GM12878 (cell line): ENCODE measurements at regions not wholly inside any gene's neighbourhood (a gene's known extent, or its start where the extent isn't known, plus 50 kb on each side); places are given as distances from the start of the nearest gene placed in this dataset.

Experiments
- ATAC-seq: fragments of 200-7000 bp; cut with Tn5 transposase; 3 replicates; pipeline ENCODE4 v1.9.1; 2020; ENCODE audit warnings: mild to moderate bottlenecking, moderate library complexity
- BruUV-seq: library from RNA; stranded (reverse); fragments of 400-500 nt; replicated peaks from 2 replicates; lab custom pipeline; 2021; lab: Mats Ljungman, UMichigan
- CTCF ChIA-PET: fragments of 300-600 bp; sonication (Branson Sonifier 250); formaldehyde crosslinking; extraction: SDS; loops from one replicate; lab custom pipeline; 2021; ENCODE audit warnings: inconsistent platforms; lab: Yijun Ruan, JAX
- POLR2A ChIA-PET: fragments of 350-600 bp; formaldehyde crosslinking; extraction: SDS; loops from one replicate; lab custom pipeline; 2021; ENCODE audit warnings: inconsistent platforms; lab: Charles Lee
- RAD21 ChIA-PET: fragments of 300-600 bp; sonication (Branson Sonifier 250); formaldehyde crosslinking; loops from one replicate; lab custom pipeline; 2023; ENCODE audit warnings: antibody characterized with exemption; ENCODE audit not compliant: unreplicated experiment; lab: Charles Lee
- SMC1A ChIA-PET: fragments of 300-600 bp; sonication (Branson Sonifier 250); formaldehyde crosslinking; loops from one replicate; lab custom pipeline; 2023; ENCODE audit not compliant: unreplicated experiment, uncharacterized antibody; lab: Charles Lee
- DNase-seq: peaks from one replicate; pipeline ENCODE4 v3.0.0-alpha.2; 2011; ENCODE audit warnings: low read depth, low spot score
- FAIRE-seq: peaks from 3 replicates; lab custom pipeline; 2011; peaks lifted over from hg19 to GRCh38; lab: Jason Lieb, UNC
- H2AFZ ChIP-seq: 2 replicates; pipeline ENCODE4 v1.6.0; 2011; ENCODE audit warnings: low read depth, low read length, control low read depth; ENCODE audit not compliant: control insufficient read depth
- H3K27ac ChIP-seq: 2 replicates; pipeline ENCODE4 v1.5.1; 2011; ENCODE audit warnings: control low read depth; ENCODE audit not compliant: control insufficient read depth, insufficient read depth
- H3K27me3 ChIP-seq, 2 experiments: replicated peaks in 1 of 2; 2 replicates each; pipeline versions ENCODE4 v1.6.0 to v1.6.1; 2011; ENCODE audit warnings: low read length in 1 of 2; ENCODE audit not compliant: control insufficient read depth in 2 of 2, insufficient read depth in 2 of 2
- H3K36me3 ChIP-seq, 2 experiments: 2 replicates each; pipeline ENCODE4 v1.5.1; 2011; ENCODE audit warnings: low read length in 1 of 2; ENCODE audit not compliant: control insufficient read depth in 2 of 2, insufficient read depth in 2 of 2
- H3K4me1 ChIP-seq: 2 replicates; pipeline ENCODE4 v1.6.1; 2011; ENCODE audit warnings: mild to moderate bottlenecking, low read length, moderate library complexity, mixed read lengths; ENCODE audit not compliant: control insufficient read depth, insufficient read depth
- H3K4me2 ChIP-seq: 2 replicates; pipeline ENCODE4 v1.6.0; 2011; ENCODE audit warnings: control low read depth; ENCODE audit not compliant: control insufficient read depth, insufficient read depth
- H3K4me3 ChIP-seq: fragments of 200-600 bp; sonication (generic); 2 replicates; pipeline ENCODE4 v1.5.1; 2016
- H3K79me2 ChIP-seq: 2 replicates; pipeline ENCODE4 v1.6.0; 2011; ENCODE audit warnings: low read length; ENCODE audit not compliant: control insufficient read depth, insufficient read depth
- H3K9ac ChIP-seq: 2 replicates; pipeline ENCODE4 v1.8.0; 2011; ENCODE audit warnings: low read length, control low read depth, mixed read lengths; ENCODE audit not compliant: control insufficient read depth, insufficient read depth
- H3K9me3 ChIP-seq: replicated peaks from 3 replicates; pipeline ENCODE4 v1.5.1; 2011; ENCODE audit warnings: mild to moderate bottlenecking, low read length; ENCODE audit not compliant: control insufficient read depth, insufficient read depth
- H4K20me1 ChIP-seq: 2 replicates; pipeline ENCODE4 v1.6.0; 2011; ENCODE audit not compliant: control insufficient read depth, insufficient read depth
- CHD1 ChIP-seq: IDR thresholded peaks from 2 replicates; pipeline ENCODE4 v1.6.1; 2012; ENCODE audit warnings: low read depth, low read length, improper control_type of control experiment
- ETV6 ChIP-seq, 2 experiments: fragments of 450-650 bp in 1 of 2; IDR thresholded peaks in 1 of 2; conservative IDR thresholded peaks in 1 of 2; 2 replicates each; pipeline ENCODE4 v1.6.1; 2014; ENCODE audit warnings: antibody characterized with exemption in 1 of 2, borderline replicate concordance in 1 of 2, low read depth in 1 of 2, mild to moderate bottlenecking in 1 of 2, moderate library complexity in 1 of 2
- ZNF274 ChIP-seq: IDR thresholded peaks from one replicate; pipeline ENCODE4 v1.8.0; 2011; ENCODE audit not compliant: insufficient read length, insufficient read depth
- WGBS: methylation state at CpG from one replicate; pipeline ENCODE4 v1.1.6; 2016; ENCODE audit warnings: low lambda C conversion rate; ENCODE audit not compliant: insufficient replicate concordance, insufficient coverage; ENCODE audit errors: missing lambda C conversion rate; 5-methylcytosine and 5-hydroxymethylcytosine counted together
- in situ Hi-C: fragments of 300-500 bp; cut with MboI; formaldehyde crosslinking; loops from 9 replicates; pipeline ENCODE4 v1.14.3; 2018; ENCODE audit warnings: mixed read lengths
- intact Hi-C: fragments of 100-400 bp; cut with micrococcal nuclease; formaldehyde crosslinking; loops from one replicate; pipeline ENCODE4 v1.14.2; 2022; ENCODE audit not compliant: unreplicated experiment
- TF ChIP-seq, protein P1 (sequence below): fragments of 450-650 bp; formaldehyde crosslinking; IDR thresholded peaks from 2 replicates; pipeline ENCODE4 v1.4.0; 2020; ENCODE audit warnings: mild to moderate bottlenecking, moderate library complexity
- TF ChIP-seq, protein P2 (sequence below): IDR thresholded peaks from 2 replicates; pipeline ENCODE4 v1.6.1; 2011; ENCODE audit warnings: borderline replicate concordance, low read depth, mild to moderate bottlenecking, moderate library complexity, mixed read lengths, low read length; ENCODE audit not compliant: insufficient read depth; ENCODE audit errors: extremely low read length
- TF ChIP-seq, protein P3 (sequence below): fragments of 450-650 bp; IDR thresholded peaks from 2 replicates; pipeline ENCODE4 v1.6.1; 2017; ENCODE audit warnings: mild to moderate bottlenecking, moderate library complexity

DNA sequence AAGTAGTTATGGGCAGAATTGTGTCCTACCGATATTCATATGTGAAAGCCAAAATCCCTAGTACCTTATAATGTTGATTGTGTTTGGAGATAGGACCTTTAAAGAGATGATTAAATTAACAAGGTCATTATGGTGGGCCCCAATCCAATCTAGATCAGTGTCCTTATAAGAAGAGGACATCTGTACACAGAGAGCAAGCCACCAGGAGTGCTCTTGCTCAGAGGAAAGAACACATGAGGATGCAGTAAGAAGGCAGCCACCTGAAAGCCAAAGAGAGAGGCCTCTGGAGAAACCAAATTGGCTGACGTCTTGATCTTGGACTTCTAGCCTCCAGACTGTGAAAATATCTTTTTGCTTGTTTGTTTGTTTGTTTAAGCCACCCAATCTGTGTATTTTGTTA lies 1290.8 kb upstream of the PABPC4L start:
- no peaks in the 10 kb centered on the region for H4K20me1 ChIP-seq
- WGBS: 43% methylated on average over 2 of the region's 2 CpGs
- H3K9me3 ChIP-seq: no peaks in the 10 kb centered on the region
- CTCF ChIA-PET: no interaction called here
- no peak overlapping the region for H3K4me3 ChIP-seq
- H3K36me3 ChIP-seq: no peaks in the 10 kb centered on the region
- in situ Hi-C loops: no loop called here
- no peak overlapping the region for H3K27ac ChIP-seq
- H2AFZ ChIP-seq: no peak overlapping the region
- no TSS peak for BruUV-seq
- H3K27me3 ChIP-seq: no peaks in the 10 kb centered on the region
- no peak for FAIRE-seq
- H3K4me2 ChIP-seq: no peak overlapping the region
- TF ChIP-seq, protein P1, sequence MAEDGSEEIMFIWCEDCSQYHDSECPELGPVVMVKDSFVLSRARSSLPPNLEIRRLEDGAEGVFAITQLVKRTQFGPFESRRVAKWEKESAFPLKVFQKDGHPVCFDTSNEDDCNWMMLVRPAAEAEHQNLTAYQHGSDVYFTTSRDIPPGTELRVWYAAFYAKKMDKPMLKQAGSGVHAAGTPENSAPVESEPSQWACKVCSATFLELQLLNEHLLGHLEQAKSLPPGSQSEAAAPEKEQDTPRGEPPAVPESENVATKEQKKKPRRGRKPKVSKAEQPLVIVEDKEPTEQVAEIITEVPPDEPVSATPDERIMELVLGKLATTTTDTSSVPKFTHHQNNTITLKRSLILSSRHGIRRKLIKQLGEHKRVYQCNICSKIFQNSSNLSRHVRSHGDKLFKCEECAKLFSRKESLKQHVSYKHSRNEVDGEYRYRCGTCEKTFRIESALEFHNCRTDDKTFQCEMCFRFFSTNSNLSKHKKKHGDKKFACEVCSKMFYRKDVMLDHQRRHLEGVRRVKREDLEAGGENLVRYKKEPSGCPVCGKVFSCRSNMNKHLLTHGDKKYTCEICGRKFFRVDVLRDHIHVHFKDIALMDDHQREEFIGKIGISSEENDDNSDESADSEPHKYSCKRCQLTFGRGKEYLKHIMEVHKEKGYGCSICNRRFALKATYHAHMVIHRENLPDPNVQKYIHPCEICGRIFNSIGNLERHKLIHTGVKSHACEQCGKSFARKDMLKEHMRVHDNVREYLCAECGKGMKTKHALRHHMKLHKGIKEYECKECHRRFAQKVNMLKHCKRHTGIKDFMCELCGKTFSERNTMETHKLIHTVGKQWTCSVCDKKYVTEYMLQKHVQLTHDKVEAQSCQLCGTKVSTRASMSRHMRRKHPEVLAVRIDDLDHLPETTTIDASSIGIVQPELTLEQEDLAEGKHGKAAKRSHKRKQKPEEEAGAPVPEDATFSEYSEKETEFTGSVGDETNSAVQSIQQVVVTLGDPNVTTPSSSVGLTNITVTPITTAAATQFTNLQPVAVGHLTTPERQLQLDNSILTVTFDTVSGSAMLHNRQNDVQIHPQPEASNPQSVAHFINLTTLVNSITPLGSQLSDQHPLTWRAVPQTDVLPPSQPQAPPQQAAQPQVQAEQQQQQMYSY: no peak
- no peak for TF ChIP-seq ZNF274
- TF ChIP-seq, protein P2, sequence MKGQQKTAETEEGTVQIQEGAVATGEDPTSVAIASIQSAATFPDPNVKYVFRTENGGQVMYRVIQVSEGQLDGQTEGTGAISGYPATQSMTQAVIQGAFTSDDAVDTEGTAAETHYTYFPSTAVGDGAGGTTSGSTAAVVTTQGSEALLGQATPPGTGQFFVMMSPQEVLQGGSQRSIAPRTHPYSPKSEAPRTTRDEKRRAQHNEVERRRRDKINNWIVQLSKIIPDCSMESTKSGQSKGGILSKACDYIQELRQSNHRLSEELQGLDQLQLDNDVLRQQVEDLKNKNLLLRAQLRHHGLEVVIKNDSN: no peak
- TF ChIP-seq, protein P3, sequence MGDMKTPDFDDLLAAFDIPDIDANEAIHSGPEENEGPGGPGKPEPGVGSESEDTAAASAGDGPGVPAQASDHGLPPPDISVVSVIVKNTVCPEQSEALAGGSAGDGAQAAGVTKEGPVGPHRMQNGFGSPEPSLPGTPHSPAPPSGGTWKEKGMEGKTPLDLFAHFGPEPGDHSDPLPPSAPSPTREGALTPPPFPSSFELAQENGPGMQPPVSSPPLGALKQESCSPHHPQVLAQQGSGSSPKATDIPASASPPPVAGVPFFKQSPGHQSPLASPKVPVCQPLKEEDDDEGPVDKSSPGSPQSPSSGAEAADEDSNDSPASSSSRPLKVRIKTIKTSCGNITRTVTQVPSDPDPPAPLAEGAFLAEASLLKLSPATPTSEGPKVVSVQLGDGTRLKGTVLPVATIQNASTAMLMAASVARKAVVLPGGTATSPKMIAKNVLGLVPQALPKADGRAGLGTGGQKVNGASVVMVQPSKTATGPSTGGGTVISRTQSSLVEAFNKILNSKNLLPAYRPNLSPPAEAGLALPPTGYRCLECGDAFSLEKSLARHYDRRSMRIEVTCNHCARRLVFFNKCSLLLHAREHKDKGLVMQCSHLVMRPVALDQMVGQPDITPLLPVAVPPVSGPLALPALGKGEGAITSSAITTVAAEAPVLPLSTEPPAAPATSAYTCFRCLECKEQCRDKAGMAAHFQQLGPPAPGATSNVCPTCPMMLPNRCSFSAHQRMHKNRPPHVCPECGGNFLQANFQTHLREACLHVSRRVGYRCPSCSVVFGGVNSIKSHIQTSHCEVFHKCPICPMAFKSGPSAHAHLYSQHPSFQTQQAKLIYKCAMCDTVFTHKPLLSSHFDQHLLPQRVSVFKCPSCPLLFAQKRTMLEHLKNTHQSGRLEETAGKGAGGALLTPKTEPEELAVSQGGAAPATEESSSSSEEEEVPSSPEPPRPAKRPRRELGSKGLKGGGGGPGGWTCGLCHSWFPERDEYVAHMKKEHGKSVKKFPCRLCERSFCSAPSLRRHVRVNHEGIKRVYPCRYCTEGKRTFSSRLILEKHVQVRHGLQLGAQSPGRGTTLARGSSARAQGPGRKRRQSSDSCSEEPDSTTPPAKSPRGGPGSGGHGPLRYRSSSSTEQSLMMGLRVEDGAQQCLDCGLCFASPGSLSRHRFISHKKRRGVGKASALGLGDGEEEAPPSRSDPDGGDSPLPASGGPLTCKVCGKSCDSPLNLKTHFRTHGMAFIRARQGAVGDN: no peak
- no peak for TF ChIP-seq CHD1
- no peak for TF ChIP-seq ETV6 (conservative IDR thresholded peaks at IDR 0.05 in 1 of 2, IDR thresholded peaks at IDR 0.05 in 1 of 2; ENCODE audit: borderline replicate concordance in 1 of 2, low read depth in 1 of 2)
- TF ChIP-seq, all 136 proteins: peak for 0
- no peak for ATAC-seq
- intact Hi-C loops: no loop called here
- DNase-seq: no peak
- Histone ChIP-seq H3K79me2 (no peaks in the 10 kb centered on the region), H3K4me1 (no peaks in the 10 kb centered on the region), H3K9ac (no peak overlapping the region)
- SMC1A ChIA-PET: no interaction called here
- POLR2A ChIA-PET: no interaction called here
- RAD21 ChIA-PET: no interaction called here
